ENCODE measurements at regions not wholly inside any gene's neighbourhood (a gene's known extent, or its start where the extent isn't known, plus 50 kb on each side); places are given as distances from the start of the nearest gene placed in this dataset.

GRCh38 chr2:217242947-217243346 lies 383.1 kb upstream of the TNP1 start:
- no peak for DNase-seq (ENCODE audit: low spot score)

- no peak for DNase-seq (ENCODE audit: low spot score)
These were observed 371.9 kb upstream of the TNP1 start for GRCh38 chr2:217231724-217232123.

- no peak for DNase-seq (ENCODE audit: low spot score)
These were observed 371.3 kb upstream of the TNP1 start for GRCh38 chr2:217231212-217231611.

GRCh38 chr2:217228732-217229131 lies 368.9 kb upstream of the TNP1 start:
- DNase-seq (ENCODE audit: low spot score) = no peak

GRCh38 chr2:217227794-217228193 lies 367.9 kb upstream of the TNP1 start:
- no peak for DNase-seq (ENCODE audit: low spot score)

- DNase-seq (ENCODE audit: low spot score) = no peak
These were observed 365.7 kb upstream of the TNP1 start for GRCh38 chr2:217225596-217225995.

- no peak for DNase-seq (ENCODE audit: low spot score)
These were observed 363.5 kb upstream of the TNP1 start for GRCh38 chr2:217223222-217223930.

GRCh38 chr2:217222309-217222910 lies 362.5 kb upstream of the TNP1 start:
- no peak for DNase-seq (ENCODE audit: low spot score)

- DNase-seq (ENCODE audit: low spot score) = peak; percentile 15
These were observed 360.6 kb upstream of the TNP1 start for GRCh38 chr2:217220228-217221013.

GRCh38 chr2:217219164-217219520 lies 359.3 kb upstream of the TNP1 start:
- no peak for DNase-seq (ENCODE audit: low spot score)

- peak; percentile 9 for DNase-seq (ENCODE audit: low spot score)
These were observed 358.7 kb upstream of the TNP1 start for GRCh38 chr2:217218269-217219163.

- DNase-seq (ENCODE audit: low spot score) = no peak
These were observed 357.1 kb upstream of the TNP1 start for GRCh38 chr2:217216982-217217381.

GRCh38 chr2:217216316-217216715 lies 356.5 kb upstream of the TNP1 start:
- DNase-seq (ENCODE audit: low spot score) = no peak

GRCh38 chr2:217215877-217216276 lies 356.0 kb upstream of the TNP1 start:
- DNase-seq (ENCODE audit: low spot score) = no peak

- no peak for DNase-seq (ENCODE audit: low spot score)
These were observed 349.0 kb upstream of the TNP1 start for GRCh38 chr2:217208867-217209266.

GRCh38 chr2:217207699-217208010 lies 347.8 kb upstream of the TNP1 start:
- DNase-seq (ENCODE audit: low spot score) = no peak

- no peak for DNase-seq (ENCODE audit: low spot score)
These were observed 347.2 kb upstream of the TNP1 start for GRCh38 chr2:217206907-217207698.

- no peak for DNase-seq (ENCODE audit: low spot score)
These were observed 346.3 kb upstream of the TNP1 start for GRCh38 chr2:217206016-217206725.

GRCh38 chr2:217204358-217204757 lies 344.5 kb upstream of the TNP1 start:
- no peak for DNase-seq (ENCODE audit: low spot score)

GRCh38 chr2:217203086-217203485 lies 343.2 kb upstream of the TNP1 start:
- no peak for DNase-seq (ENCODE audit: low spot score)

- DNase-seq (ENCODE audit: low spot score) = no peak
These were observed 339.4 kb upstream of the TNP1 start for GRCh38 chr2:217199255-217199630.
